GM06990 (cell line): ENCODE measurements at regions not wholly inside any gene's neighbourhood (a gene's known extent, or its start where the extent isn't known, plus 50 kb on each side); places are given as distances from the start of the nearest gene placed in this dataset.

Experiments used
- DNase-seq: peaks from one replicate; pipeline ENCODE4 v3.0.0-alpha.2; 2011; ENCODE audit not compliant: insufficient read length; ENCODE audit errors: extremely low read depth
- H3K27me3 ChIP-seq: replicated peaks from 2 replicates; pipeline ENCODE4 v1.6.0; 2011; ENCODE audit warnings: low read length; ENCODE audit not compliant: control insufficient read depth, insufficient read depth
- H3K36me3 ChIP-seq: 2 replicates; pipeline ENCODE4 v1.5.1; 2011; ENCODE audit warnings: low read length; ENCODE audit not compliant: control insufficient read depth, insufficient read depth
- H3K4me3 ChIP-seq: replicated peaks from 2 replicates; pipeline ENCODE4 v1.5.1; 2011; ENCODE audit warnings: low read depth, mild to moderate bottlenecking, control low read depth, low read length
- TF ChIP-seq, protein P1 (sequence below): IDR thresholded peaks from 2 replicates; pipeline ENCODE4 v1.5.1; 2011; ENCODE audit warnings: low read length, control low read depth, mild to moderate bottlenecking, inconsistent platforms; ENCODE audit not compliant: insufficient read depth, poor library complexity, severe bottlenecking

DNA sequence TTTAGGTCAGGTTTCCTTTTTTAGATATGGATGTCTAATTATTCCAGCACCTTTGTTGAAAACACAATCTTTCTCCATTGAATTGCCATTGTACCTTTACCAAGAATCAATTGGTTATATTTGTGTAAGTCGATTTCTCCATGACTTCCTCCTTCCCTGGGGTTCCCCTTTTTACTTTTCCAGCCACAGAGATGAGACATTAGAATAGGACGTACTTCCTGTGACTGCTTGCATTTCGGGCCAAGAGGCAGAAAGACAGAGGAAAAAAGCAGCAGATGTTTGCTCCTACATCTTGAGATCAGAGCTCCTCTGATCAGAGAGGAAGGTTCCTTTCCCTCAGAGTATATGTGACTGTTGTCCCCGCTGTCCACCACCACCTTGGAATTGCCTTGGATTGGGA lies 453.7 kb upstream of the RGS6 start:
- H3K36me3 ChIP-seq: no peaks in the 10 kb centered on the region
- TF ChIP-seq, protein P1, sequence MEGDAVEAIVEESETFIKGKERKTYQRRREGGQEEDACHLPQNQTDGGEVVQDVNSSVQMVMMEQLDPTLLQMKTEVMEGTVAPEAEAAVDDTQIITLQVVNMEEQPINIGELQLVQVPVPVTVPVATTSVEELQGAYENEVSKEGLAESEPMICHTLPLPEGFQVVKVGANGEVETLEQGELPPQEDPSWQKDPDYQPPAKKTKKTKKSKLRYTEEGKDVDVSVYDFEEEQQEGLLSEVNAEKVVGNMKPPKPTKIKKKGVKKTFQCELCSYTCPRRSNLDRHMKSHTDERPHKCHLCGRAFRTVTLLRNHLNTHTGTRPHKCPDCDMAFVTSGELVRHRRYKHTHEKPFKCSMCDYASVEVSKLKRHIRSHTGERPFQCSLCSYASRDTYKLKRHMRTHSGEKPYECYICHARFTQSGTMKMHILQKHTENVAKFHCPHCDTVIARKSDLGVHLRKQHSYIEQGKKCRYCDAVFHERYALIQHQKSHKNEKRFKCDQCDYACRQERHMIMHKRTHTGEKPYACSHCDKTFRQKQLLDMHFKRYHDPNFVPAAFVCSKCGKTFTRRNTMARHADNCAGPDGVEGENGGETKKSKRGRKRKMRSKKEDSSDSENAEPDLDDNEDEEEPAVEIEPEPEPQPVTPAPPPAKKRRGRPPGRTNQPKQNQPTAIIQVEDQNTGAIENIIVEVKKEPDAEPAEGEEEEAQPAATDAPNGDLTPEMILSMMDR: no peak
- H3K4me3 ChIP-seq: no peak overlapping the region
- DNase-seq: peak; percentile 37
- no peaks in the 10 kb centered on the region for H3K27me3 ChIP-seq

DNA sequence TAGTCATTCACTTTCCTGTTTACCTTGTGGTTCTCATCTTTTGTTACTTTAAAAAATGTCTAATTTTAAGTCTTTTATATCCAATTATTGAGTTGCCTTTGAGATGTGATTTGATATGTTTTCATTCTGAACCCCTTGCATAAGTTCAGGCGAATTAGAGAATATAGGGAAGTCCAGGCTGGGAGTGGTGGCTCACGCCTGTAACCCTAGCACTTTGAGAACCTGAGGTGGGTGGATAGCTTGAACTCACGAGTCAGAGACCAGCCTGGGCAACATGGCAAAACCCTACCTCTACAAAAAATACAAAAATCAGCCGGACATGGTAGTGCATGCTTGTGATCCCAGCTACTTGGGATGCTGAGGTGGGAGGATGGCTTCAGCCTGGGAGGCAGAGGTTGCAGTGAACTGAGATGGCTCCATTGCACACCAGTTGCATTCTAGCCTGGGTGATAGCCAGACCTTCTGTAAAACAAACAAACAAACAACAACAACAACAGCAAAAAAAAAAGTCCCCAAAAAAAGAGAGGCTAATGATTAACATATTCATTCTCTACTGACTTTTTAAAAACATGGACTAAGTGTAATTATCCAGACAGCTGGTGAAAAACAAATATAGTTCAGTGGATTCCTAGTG lies 451.1 kb upstream of the RGS6 start:
- Histone ChIP-seq H3K36me3 (no peaks in the 10 kb centered on the region), H3K27me3 (no peaks in the 10 kb centered on the region), H3K4me3 (no peak overlapping the region)
- DNase-seq: no peak
- TF ChIP-seq, protein P1: no peak

DNA sequence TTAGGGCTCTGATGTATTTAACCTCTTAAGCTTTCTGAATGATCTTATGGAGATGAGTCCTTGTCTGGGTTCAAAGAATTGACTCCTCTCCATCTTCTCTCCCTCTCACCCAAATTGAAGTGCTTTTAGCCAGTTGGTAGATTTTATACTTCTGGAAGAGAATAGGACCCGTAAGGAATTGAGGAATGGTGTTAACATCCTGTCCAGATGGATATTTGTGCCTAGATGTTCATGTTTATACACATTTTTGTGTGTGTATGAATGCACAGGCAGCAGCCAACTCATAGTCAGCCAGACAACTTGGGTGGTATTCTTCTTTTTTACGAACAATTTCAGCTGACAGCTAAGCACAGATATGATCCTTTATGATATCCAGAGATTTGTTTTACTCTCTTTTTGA lies 449.6 kb upstream of the RGS6 start:
- no peaks in the 10 kb centered on the region for H3K27me3 ChIP-seq
- DNase-seq: no peak
- TF ChIP-seq, protein P1: no peak
- H3K4me3 ChIP-seq: no peak overlapping the region
- H3K36me3 ChIP-seq: no peaks in the 10 kb centered on the region

DNA sequence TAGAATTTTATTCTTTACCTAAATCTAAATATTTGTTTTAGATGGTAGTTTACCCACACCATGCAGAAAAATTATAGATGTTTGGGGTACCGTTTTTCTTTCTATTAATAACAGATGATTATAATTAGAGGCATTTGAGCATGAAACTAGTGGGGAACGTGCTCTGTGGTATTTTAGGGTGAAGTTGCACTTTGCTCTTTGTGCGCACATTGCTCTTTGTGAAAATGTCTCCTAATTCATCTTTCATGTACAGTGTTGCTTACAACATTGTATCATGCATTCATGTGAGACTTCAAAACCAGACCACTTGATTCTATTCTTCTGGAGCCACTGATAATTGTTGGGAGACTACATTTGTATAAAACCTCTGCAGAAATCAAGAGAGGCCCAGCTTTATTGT lies 449.1 kb upstream of the RGS6 start:
- no peak overlapping the region for H3K4me3 ChIP-seq
- H3K36me3 ChIP-seq: no peaks in the 10 kb centered on the region
- no peaks in the 10 kb centered on the region for H3K27me3 ChIP-seq
- TF ChIP-seq, protein P1: no peak
- DNase-seq: no peak

DNA sequence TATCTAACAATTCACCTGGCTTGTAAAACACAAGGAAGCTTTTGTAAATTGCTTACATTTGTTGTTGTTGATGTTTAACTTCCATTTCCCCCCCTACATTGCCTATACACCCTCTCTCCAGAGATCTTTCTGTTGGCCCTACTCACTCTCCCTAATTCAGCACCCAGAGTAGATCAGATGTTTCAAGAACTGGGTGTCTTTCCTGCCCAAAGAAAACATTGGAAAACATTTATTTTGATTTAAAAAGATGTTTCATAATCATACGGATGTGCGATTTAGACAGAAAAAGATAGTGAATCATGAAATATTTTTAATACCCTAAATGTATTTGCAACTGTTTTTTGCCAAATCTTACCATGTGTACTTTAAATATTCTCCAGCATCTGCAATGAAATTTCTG lies 446.4 kb upstream of the RGS6 start:
- no peak for DNase-seq
- Histone ChIP-seq H3K27me3 (no peaks in the 10 kb centered on the region), H3K36me3 (no peaks in the 10 kb centered on the region), H3K4me3 (no peak overlapping the region)
- TF ChIP-seq, protein P1: no peak

DNA sequence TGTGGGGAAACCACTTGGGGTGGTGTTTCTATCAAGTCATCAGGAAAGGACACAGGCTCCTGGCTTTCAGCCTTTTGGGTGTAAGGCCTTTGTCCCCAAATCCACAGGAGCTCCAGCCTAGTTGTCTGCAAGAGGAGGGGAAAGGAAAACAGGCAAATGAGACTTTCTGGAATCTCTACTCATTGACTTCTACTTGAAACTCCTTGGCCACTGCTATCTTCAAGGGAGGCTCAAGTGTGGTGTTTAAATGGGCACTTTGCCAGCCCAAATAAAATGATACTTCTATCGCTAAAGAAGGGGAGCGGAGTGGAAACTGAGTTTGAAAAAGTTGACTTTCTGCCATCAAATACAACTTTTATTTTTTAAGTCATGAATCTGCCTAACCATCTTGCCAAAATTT lies 445.9 kb upstream of the RGS6 start:
- DNase-seq: no peak
- Histone ChIP-seq H3K27me3 (no peaks in the 10 kb centered on the region), H3K4me3 (no peak overlapping the region), H3K36me3 (no peaks in the 10 kb centered on the region)
- TF ChIP-seq, protein P1: no peak
